ENCODE measurements at regions not wholly inside any gene's neighbourhood (a gene's known extent, or its start where the extent isn't known, plus 50 kb on each side); places are given as distances from the start of the nearest gene placed in this dataset.

DNA sequence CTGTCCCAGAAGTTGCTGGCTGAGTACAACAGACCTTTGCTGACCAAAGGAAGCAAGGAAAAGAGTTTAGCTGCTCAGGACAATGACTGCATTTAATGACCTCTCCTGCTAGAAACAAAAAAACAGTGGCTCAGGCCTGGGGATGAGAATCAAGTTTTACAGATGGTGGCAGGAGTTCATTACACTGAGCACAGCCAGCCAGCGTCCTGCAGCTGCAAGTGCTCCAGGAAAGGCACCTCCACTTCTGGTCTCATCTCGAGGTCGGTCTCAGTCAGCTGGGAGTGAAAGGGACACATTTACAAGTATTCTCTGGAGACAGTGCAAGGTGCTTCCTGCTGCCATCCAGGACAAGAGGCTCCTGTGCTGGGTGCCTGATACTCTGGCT is 362.7 kb downstream of the THBS2 start:
- in situ Hi-C loops (cut with HindIII; ENCODE audit: low sequenced_read_pairs) = no loop called here

DNA sequence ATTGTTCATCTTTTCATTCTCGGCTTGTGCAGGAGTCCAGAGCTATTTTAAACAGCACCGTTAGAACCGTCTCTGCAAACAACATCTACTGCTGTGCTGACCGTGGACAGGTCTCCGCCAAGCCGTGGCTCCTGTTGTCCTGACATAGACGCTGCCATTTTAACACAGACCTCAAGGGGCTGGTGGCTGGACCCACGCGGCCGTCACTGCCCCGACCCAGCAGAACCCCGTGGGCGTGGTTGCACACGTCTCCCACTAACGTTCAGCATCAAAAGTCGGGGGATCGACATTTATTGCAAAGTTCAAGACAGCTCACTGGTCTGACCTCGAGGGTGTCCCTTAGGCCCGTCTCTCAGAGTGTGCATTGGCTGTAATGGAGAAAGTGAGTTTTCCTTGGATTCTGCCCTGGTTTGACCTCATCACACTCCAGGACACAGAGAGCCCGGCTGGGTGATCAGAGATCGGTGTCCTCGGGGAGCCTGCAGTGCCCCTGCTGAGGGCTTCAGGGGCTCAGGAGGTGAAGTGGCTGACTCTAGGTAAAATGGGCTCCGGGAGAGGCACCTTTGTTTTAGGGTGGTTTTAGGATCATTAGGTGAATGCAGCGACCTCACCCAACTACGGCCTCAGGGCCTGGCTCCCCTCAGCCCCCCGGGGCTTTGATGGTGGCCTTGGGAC is 363.2 kb downstream of the THBS2 start:
- in situ Hi-C loops (cut with HindIII; ENCODE audit: low sequenced_read_pairs) = no loop called here

DNA sequence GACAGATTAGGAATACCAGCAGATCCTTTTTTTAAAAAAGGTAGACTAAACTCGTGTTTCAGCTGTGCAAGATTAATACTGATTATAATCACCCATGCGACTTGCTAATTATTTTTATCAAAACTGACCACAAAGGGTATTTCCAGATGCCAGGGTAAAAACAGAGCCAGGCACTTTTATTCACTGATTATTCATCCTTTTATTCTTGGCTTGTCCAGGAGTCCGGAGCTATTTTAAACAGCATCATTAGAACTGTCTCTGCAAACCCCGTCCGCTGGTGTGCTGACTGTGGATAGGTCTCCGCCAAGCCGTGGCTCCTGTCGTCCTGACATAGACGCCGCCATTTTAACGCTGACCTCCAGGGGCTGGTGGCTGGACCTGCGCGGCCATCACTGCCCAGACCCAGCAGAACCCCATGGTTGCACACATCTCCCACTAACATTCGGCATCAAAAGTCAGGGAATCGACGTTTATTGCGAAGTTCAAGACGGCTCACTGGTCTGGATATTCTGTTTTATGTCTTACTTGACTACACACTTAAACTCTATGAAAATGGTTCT is 364.8 kb downstream of the THBS2 start:
- in situ Hi-C loops (cut with HindIII; ENCODE audit: low sequenced_read_pairs) = no loop called here

DNA sequence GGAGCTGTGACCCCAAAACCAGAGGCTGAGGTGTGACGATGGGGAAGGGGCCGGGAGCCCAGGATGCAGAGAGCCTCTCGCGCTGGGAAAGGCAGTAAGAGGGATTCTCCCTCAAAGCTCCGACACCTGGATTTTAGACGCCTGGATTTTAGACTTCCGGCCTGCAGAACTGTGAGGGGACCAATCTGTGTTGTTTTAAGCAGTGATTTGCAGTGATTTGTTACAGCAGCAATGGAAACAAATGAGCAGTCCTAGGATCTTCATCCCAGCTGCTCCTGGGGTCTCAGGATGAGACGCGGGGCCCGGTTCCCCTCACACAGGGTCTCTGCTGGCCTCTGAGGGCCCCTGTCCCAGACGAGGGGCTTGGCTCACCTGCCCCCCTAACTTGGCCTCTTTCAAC is 365.5 kb downstream of the THBS2 start:
- in situ Hi-C loops (cut with HindIII; ENCODE audit: low sequenced_read_pairs) = no loop called here

DNA sequence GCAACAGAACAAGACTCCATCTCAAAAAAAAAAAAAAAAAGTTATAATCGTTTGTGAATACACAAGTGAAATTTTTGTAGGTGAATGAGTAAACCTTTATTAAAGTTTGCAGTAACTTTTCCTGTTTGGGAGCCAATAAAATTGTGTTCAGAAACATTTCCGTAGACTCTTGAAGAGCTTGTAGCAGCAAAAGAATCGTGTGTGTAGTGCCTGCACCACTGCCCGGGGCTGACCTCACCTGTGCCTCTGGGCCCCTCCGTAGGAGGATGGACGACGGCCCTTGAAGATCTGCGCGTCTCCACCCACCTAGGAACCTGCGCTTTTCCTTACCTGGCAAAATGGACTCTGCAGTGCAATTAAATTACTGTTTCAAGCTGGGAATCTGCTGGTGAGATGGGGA is 366.0 kb downstream of the THBS2 start:
- in situ Hi-C loops (cut with HindIII; ENCODE audit: low sequenced_read_pairs) = no loop called here

DNA sequence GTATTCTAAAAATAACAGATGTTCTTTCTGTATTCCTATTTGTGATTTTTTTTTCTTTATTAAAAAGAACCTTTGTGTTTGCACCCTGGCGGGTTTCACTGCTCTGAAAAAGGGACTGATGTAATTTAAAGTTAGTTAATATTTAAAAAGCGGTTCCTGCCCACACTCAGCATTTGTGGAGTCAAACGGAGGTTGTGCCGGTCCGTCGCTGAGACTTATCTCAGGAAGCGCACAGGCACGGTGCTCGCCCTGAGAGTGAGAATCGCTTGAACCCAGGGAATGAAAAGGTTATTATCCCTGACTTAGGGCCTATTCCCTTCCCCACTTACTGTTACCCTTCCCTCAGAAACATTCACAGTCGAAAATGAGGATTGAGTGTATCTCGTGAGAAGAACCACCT is 366.7 kb downstream of the THBS2 start:
- in situ Hi-C loops (cut with HindIII; ENCODE audit: low sequenced_read_pairs) = no loop called here

DNA sequence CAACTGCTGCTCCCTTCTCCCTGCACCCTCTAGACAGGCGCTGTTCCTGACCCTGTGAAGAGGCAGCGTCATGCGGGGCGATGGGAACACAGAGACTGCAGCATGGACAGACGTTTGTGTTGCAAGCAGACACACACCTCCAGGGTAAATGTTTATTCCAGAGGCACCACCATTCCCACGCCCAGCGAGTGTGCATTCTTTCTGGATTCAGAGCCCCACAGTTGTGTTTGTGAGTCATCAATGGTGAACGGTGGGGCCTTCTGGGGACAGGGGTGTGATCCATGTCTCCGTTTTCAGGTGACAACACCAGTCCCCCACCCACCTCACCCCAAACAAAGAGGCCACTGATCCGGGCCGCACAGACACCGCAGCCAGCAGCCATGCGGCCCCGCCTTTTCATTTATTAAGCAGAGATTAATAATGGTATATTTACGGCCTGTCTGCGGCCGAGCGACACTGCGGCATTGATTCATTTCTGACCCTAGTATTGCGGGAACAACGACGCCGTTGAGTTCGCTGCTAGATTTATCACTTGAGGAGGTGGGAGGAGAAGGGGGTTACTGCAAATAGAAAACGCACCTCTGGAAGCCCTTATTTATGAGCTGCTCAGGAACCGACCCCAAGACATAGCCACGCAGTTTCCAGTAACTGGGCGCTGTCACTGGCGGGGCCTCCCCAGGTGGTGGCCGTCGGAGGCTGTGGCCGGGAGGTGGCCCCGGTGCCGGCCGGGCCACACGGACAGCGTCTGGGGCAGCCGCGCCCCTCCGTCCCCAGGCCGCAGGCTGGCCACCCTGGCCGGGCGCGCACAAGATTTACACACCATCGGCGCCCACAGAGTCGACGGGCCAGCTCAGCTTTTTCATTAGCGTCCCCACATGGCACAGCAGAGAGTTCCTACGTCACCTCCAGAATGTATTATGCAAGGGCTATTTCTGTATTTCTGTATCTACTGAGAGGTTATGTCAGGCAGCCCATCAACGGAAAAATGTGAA is 367.6 kb downstream of the THBS2 start:
- in situ Hi-C loops (cut with HindIII; ENCODE audit: low sequenced_read_pairs) = no loop called here

DNA sequence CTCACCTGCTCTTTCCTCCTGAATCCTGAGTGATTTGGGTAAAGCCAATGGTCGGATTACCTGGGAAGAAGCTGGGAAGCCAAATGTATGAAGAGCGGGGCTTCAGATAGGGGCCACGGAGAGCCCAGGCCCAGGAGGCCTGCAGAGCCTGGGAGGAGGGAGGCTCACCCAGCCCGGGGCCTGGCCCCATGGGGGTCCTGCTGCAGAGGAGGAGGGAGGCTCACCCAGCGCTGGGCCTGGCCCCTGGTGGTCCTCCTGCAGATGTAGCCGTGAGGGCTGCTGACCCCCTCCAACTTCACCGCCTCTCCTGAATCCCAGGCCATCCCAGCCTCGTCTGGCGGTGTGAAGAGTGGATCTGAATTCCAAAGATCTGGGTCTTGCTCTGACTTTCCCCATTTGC is 368.4 kb downstream of the THBS2 start:
- in situ Hi-C loops (cut with HindIII; ENCODE audit: low sequenced_read_pairs) = no loop called here

DNA sequence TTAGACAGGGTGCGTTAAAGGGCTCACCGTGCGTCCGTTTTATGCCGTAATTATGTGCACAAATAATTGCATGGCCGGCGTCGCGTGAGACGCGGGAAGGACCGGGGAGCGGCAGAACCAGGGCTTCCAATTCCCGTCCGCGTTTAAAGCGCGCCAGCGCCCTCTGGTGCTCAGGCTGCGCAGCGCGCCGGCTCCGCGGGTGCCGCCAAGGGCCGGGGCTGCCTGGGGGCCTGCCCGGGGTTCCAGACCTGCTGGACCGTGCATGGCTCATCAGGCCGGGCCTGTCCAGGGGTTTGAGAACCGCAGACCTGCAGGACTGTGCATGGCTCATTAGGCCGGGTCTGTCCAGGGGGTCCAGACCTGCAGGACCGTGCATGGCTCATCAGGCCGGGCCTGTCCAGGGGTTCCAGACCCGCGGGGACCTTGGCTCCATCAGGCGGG is 369.0 kb downstream of the THBS2 start:
- in situ Hi-C loops (cut with HindIII; ENCODE audit: low sequenced_read_pairs) = no loop called here

DNA sequence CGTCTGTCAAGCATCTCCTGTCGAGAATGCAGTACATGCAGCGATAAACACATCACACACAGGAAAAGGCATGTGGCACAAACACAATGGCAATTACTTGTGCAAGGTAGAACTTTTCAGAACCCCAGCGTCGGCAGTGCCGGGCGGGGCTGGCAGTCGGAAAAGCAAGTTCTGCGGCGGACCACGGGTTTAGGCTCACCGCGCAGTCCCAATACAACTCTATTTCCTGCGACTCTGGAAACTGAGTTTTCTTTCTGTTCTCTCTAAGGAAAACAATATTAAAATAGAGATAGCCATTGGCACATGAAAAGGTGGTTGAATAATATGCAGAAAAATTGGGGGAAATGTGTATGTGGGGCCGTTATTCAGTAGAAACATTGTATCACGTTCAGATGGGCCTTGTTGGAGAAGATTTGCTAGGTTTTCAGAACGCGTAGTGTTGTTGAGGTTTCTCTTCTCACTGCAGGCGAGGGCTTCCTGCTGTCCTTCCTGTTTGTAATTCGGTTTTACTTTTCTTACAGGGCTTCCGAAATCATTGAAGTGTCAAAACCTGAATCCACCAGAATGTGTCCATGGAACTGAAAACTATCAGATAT is 369.5 kb downstream of the THBS2 start:
- in situ Hi-C loops (cut with HindIII; ENCODE audit: low sequenced_read_pairs) = no loop called here

DNA sequence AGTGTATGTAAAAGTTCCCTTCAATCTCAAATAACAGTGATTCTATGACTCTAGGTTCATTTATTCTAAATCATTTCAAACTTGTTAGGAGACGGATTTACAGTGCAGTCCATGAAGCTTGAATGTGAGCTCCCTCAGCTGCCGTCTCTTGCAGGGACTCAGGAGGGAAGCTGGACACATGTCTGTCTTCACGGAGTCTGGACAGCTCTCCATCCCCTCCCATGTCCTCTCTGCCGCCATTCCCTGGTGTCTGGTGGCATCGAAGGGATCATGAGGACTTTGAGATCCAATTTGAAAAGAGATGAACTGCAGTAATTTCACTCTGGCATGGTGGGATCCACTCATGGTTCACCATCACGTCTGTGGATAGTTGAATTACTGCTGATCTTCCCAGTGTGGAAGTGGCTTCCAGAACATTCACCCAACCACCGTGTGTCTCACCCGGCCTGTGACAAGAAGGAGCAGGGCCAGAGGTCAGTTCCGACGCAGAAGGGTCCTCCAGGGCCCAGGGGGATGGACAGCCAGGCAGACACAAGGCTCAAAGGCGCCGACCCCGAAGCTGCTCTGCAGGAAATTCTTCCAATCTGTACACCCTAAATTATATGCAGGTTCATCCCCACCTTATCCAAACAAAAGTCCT is 370.1 kb downstream of the THBS2 start:
- in situ Hi-C loops (cut with HindIII; ENCODE audit: low sequenced_read_pairs) = no loop called here

DNA sequence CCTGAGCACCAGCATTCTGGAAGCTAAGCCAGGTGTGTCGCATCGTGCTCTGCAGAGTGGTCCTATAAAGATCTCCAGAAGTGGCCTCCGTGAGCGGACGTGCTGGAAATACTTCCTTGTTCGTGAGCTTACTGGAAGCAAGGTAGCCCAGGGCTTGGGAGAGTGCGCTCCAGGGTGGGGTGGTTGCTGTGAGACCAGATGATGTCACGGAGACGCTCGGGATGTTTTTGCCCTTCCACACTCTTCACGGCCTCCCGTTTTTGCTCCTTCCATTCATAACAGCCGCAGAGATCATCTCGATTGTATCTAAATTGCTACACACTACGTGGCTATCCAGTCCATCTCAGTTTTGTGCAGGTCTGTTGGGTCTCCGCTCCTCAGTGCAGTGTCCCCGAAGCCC is 373.4 kb downstream of the THBS2 start:
- in situ Hi-C loops (cut with HindIII; ENCODE audit: low sequenced_read_pairs) = no loop called here

DNA sequence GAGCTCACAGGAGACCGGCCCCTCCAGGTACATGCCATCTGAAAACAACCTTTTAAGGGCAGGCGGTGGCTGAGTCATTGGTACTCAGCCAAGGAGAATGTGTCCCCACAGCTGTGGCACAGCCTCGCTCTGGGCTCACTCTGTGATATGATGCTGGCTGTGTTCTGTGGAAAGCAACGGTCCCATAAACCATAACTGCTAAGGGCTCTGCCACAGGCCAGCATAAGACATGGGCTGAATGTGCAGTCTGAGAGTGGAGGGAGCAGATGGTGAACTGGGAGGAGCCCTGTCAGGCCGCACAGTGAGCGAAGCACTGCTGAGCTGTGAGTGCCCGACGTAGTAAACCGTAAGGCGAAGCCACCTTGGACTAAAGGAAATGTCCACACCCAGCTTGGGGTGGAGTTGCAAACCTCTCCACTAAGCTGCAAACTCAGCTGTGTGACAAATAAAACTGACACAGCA is 375.8 kb downstream of the THBS2 start:
- in situ Hi-C loops (cut with HindIII; ENCODE audit: low sequenced_read_pairs) = no loop called here

DNA sequence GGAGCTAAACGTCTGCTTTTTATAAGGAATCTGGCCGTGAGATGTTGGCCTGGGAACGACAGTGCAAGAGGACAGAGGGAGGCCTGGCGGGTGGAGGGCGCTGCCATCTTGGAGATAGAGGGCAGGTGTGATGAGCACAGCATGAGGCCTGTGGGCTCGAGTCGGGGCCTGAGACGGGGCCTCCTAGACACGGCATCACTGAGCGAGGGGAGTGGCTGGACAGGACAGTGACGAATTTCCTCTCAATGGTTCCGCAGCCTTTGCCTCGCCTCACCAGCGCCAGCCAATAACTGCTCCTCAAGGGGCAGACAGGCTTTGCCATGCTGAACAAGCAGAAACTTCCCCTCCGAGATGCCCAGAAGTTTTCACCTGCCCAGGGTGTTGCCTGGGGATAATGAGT is 376.7 kb downstream of the THBS2 start:
- in situ Hi-C loops (cut with HindIII; ENCODE audit: low sequenced_read_pairs) = no loop called here

DNA sequence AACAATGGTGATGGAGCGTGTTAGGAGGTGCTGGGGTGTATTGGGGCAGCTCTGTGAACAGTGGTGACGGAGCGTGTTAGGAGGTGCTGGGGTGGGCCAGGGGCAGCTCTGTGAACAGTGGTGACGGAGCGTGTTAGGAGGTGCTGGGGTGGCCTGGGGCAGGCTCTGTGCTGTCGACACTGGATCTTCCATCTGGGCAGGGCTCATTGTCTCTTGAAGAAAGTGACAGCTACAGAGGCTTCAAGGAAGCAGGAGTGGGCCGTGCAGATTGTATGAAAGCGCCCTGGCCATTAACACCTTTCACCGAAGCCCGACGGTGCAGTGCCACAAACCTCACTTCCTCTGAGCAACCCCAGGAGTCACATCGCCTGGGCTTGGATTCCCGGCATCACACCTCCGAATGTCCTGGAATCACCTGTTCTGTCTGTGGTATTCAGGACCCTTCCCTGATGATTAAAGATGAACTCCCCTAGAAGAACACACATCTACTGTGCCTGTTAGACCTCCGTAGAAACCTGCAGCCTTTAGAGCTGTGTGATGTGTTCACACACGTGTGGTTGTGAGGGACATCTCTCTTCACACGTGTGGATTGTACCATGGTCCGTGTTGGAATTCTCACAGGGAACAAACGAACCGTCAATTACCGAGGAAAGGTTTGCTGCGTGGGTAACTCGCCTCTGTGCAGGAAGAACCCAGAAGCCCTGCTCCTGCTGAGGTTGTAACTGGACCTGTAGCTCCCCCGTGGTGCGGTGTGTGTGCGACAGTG is 377.7 kb downstream of the THBS2 start:
- in situ Hi-C loops (cut with HindIII; ENCODE audit: low sequenced_read_pairs) = no loop called here

DNA sequence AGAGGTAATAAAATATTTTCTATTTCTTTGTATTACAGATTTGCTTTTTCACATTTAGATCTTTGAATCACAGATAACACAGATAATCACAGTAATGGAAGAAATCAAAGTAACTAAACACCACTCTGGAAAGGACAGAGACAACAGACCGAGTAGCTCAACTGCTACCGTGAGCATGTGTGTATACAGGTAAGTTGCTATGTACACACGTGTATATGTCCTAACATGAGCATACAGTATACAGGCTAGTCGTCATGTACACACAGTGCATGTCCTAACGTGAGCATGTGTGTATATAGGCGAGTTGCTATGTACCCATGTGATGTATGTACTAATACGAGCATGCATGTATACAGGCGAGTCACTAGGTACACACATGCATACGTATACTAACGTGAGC is 379.0 kb downstream of the THBS2 start:
- in situ Hi-C loops (cut with HindIII; ENCODE audit: low sequenced_read_pairs) = no loop called here

DNA sequence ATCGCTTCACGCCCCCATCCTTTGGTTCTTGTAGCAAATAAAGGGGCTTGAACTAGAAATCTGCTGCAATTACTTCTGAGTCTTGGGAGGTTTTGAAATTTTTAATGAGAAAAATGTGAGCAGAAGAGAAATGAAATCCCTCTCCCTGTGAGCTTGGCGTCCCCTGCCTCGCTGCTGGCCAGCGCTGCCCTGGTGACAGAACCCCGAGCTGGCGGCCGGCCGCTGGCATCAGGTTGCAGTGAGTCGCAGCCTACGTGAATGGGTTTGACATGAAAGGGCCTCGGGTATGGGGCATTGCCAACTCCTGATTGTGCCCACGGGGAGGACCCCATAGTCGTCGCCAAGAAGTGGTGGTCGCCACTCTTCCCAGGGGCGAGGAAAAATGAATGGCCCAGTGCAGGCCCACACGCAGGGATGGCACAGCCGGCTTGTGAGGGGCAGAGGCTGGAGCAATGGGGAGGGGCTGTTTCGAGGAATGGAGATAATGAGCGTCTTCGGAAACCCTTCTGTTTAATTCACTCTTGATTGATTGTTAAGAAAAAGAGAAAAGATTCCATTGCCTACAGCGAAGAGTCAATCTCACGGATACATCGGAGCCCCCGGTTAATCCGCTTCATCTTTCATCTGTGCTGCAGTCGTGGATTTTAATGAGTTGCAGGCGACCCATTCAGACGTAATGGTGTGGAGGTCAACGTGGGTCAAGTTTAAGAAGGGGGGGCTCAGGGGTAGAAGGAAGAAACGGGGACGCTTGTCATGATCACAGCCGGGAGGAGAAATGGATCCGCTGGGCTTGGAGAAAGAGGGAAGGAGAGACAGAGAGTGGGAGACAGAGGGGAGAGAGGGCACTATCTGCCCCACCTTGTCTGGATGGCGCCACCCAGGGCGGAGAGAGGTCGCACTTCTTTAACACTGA is 380.1 kb downstream of the THBS2 start:
- in situ Hi-C loops (cut with HindIII; ENCODE audit: low sequenced_read_pairs) = no loop called here

DNA sequence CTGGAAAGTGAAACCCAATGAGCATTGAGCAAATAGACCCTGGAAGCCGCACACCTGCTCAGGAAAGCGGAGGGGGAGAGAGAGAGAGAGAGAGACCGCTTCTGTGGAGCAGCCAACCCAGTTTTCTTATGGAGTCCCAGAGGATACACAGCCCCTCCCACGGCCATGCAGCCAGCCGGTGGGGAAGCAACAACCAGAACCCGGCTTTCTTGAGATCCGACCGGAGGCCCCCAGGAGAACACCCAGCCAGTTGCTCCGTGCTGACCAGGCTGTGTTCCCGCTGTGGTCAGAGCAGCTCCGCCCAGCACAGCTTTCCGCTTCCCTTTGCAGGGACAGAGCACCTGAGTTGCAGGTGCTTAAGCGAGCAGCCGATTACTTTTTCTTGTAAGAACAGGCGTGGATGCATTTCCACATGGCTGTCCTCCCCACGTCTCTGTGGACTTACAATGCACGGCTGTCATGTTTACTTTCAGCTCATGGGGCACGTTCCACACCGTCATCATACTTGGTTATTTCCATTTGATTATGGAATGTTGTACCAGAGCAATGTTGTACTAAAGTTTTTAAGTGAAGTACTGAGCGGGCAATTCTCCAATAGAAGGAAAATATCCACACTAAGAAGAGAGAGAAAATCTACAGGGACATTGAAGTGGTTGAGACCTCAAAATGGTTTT is 381.9 kb downstream of the THBS2 start:
- in situ Hi-C loops (cut with HindIII; ENCODE audit: low sequenced_read_pairs) = no loop called here

DNA sequence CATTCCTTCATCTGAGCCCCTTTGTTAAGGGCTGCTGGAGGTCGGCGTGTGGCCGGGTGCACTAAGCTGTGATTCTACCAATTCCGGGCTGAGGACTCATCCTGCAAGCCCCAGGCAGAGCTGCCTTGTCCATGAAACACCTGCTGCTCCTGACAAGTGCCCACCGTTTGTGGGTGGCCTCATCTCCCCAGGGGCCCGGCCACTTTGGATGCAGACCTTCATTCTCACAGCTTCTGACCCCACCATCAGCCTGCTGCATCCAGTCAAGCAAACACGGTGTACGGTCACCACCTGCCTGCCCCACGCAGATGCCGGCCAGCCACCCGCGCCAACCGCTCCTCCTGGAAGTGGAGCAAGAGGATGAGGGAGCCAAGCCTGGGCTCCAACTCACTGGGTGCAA is 382.7 kb downstream of the THBS2 start:
- in situ Hi-C loops (cut with HindIII; ENCODE audit: low sequenced_read_pairs) = no loop called here
